Natural killer cell (primary cell): ENCODE measurements at regions not wholly inside any gene's neighbourhood (a gene's known extent, or its start where the extent isn't known, plus 50 kb on each side); places are given as distances from the start of the nearest gene placed in this dataset.

Experiments used
- ATAC-seq, 3 donors: fragments of 150-1000 bp in 2 of 3; fragments of 200-7000 bp in 1 of 3; cut with Tn5 transposase; 1 replicate in 1 of 3; 2 replicates in 2 of 3; pipeline ENCODE4 v1.10.0; 2021; ENCODE audit warnings: mild to moderate bottlenecking in 2 of 3, moderate library complexity in 2 of 3
- DNase-seq, 2 donors: peaks; one replicate each; pipeline versions ENCODE4 v3.0.0 to v3.0.0-alpha.2; 2013 to 2021; ENCODE audit warnings: mixed read lengths in 1 of 2
- H3K27ac ChIP-seq: one replicate; pipeline ENCODE4 v1.5.1; 2013; ENCODE audit warnings: mild to moderate bottlenecking, low read length
- H3K27me3 ChIP-seq: one replicate; pipeline ENCODE4 v1.6.1; 2013; ENCODE audit warnings: low read length; ENCODE audit not compliant: control insufficient read depth, insufficient read depth
- H3K36me3 ChIP-seq: one replicate; pipeline ENCODE4 v1.6.1; 2013; ENCODE audit warnings: low read length; ENCODE audit not compliant: control insufficient read depth, insufficient read depth
- H3K4me1 ChIP-seq: one replicate; pipeline ENCODE4 v1.6.1; 2013; ENCODE audit warnings: low read length; ENCODE audit not compliant: control insufficient read depth, insufficient read depth
- H3K4me3 ChIP-seq: one replicate; pipeline ENCODE4 v1.5.1; 2013; ENCODE audit warnings: low read length
- H3K9me3 ChIP-seq: one replicate; pipeline ENCODE4 v1.6.1; 2013; ENCODE audit warnings: low read length; ENCODE audit not compliant: control insufficient read depth, insufficient read depth
- H3K27ac Mint-ChIP-seq, 2 donors: one replicate each; pipeline ENCODE4 v1.8.0; 2022; ENCODE audit warnings: mild to moderate bottlenecking in 2 of 2, mixed read lengths in 2 of 2, moderate library complexity in 1 of 2
- H3K27me3 Mint-ChIP-seq, 2 donors: one replicate each; pipeline ENCODE4 v1.8.0; 2022; ENCODE audit warnings: low read depth in 2 of 2, mixed read lengths in 2 of 2
- H3K36me3 Mint-ChIP-seq: one replicate; pipeline ENCODE4 v1.8.0; 2022; ENCODE audit warnings: mixed read lengths
- H3K4me1 Mint-ChIP-seq, 2 donors: one replicate each; pipeline ENCODE4 v1.8.0; 2022; ENCODE audit warnings: mixed read lengths in 2 of 2
- H3K4me3 Mint-ChIP-seq: one replicate; pipeline ENCODE4 v1.8.0; 2022; ENCODE audit warnings: mild to moderate bottlenecking, moderate library complexity, mixed read lengths
- H3K9me3 Mint-ChIP-seq, 2 donors: one replicate each; pipeline ENCODE4 v1.8.0; 2022; ENCODE audit warnings: mixed read lengths in 2 of 2
- CTCF ChIP-seq: fragments of 200-600 bp; IDR thresholded peaks from one replicate; pipeline ENCODE4 v1.8.0; 2022; ENCODE audit warnings: antibody characterized with exemption
- WGBS: methylation state at CpG from one replicate; pipeline ENCODE4 v1.1.7; 2013; ENCODE audit warnings: missing lambda C conversion rate; ENCODE audit not compliant: insufficient coverage; 5-methylcytosine and 5-hydroxymethylcytosine counted together
- intact Hi-C: fragments of 100-400 bp; cut with micrococcal nuclease; formaldehyde crosslinking; loops from one replicate; pipeline ENCODE4 v1.14.2; 2022

DNA sequence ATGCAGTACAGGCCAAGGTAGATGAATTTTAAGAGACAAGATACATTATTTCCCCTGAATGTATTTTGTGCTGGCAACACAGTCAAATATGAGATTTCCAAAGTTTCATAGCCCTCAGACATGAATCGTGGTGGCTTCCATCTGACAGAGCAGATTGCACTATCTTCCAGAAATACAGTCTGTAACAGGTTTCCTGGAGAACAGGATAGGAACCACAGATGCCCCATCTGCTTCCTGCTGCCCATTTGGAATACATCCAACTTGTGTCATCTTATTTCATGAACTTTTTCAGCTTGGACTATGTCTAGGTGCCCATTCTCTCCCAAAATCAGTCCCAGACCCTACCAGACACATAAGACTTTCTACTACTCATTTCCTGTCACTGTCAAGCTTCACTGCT lies 426.0 kb downstream of the KIF16B start:
- DNase-seq: no peak
- Mint-ChIP-seq H3K27ac (no peak overlapping the region), H3K27me3 (peaks cover 8 to 9% of the 10 kb centered on the region in 2 donors), H3K4me3 (no peak overlapping the region), H3K4me1 (no peaks in the 10 kb centered on the region), H3K36me3 (peaks cover 9% of the 10 kb centered on the region), H3K9me3 (peaks cover 2 to 4% of the 10 kb centered on the region in 2 donors)
- no peak overlapping the region for H3K4me3 ChIP-seq
- no peaks in the 10 kb centered on the region for H3K27me3 ChIP-seq
- H3K36me3 ChIP-seq: no peaks in the 10 kb centered on the region
- no peak overlapping the region for H3K27ac ChIP-seq
- no peak for TF ChIP-seq CTCF
- WGBS: 11% methylated on average over 1 of the region's 1 CpG
- no peaks in the 10 kb centered on the region for H3K9me3 ChIP-seq
- no peaks in the 10 kb centered on the region for H3K4me1 ChIP-seq
- intact Hi-C loops: no loop called here
- no peak for ATAC-seq

- Histone ChIP-seq H3K36me3 (no peaks in the 10 kb centered on the region), H3K9me3 (no peaks in the 10 kb centered on the region), H3K4me1 (no peaks in the 10 kb centered on the region), H3K4me3 (no peak overlapping the region), H3K27me3 (no peaks in the 10 kb centered on the region), H3K27ac (no peak overlapping the region)
- H3K27me3 Mint-ChIP-seq: peaks cover 8 to 9% of the 10 kb centered on the region in 2 donors
- ATAC-seq (no peak), DNase-seq (no peak)
- peaks cover 2 to 4% of the 10 kb centered on the region in 2 donors for H3K9me3 Mint-ChIP-seq
- no peaks in the 10 kb centered on the region for H3K4me1 Mint-ChIP-seq
- H3K4me3 Mint-ChIP-seq: no peak overlapping the region
- intact Hi-C loops: no loop called here
- 100% methylated on average over 1 of the region's 1 CpG for WGBS
- no peak for TF ChIP-seq CTCF
- no peak overlapping the region for H3K27ac Mint-ChIP-seq
- H3K36me3 Mint-ChIP-seq: peaks cover 9% of the 10 kb centered on the region
These were observed 427.3 kb downstream of the KIF16B start for GRCh38 chr20:16145919-16146318.

DNA sequence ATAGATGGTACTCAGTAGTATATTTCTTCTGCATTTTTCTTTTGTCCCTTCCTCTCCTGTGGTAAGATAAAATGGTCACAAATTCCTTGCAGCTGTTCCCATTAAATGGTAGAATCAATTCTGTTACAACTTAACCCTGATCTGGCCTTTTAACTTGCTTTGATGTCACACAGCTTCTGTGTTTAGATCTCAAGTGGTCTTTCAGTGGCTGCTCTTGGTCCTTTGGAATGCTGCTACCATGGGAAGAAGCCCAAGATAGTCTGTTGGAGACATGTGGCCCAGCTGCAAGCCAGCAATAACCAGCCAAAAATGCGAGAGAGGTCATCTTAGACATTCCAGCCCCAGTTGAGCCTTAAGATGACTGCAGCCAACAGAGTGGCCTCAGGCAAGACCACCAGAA lies 429.7 kb downstream of the KIF16B start:
- intact Hi-C loops: no loop called here
- H3K9me3 Mint-ChIP-seq: peaks cover 0 to 2% of the 10 kb centered on the region in 2 donors

More for the DNA sequence above, 429.7 kb downstream of the KIF16B start:
- whole genome bisulfite sequencing: 95% methylated on average over 1 of the region's 1 CpG
- no peaks in the 10 kb centered on the region for H3K36me3 ChIP-seq
- no peaks in the 10 kb centered on the region for H3K4me1 Mint-ChIP-seq
- no peak overlapping the region for H3K4me3 Mint-ChIP-seq
- no peak overlapping the region for H3K4me3 ChIP-seq
- no peak for DNase-seq
- no peak for TF ChIP-seq CTCF
- no peak overlapping the region for H3K27ac Mint-ChIP-seq
- no peaks in the 10 kb centered on the region for H3K4me1 ChIP-seq
- H3K27ac ChIP-seq: no peak overlapping the region
- H3K9me3 ChIP-seq: no peaks in the 10 kb centered on the region
- H3K27me3 Mint-ChIP-seq: peaks cover 4 to 13% of the 10 kb centered on the region in 2 donors
- H3K27me3 ChIP-seq: no peaks in the 10 kb centered on the region
- no peak for ATAC-seq
- no peaks in the 10 kb centered on the region for H3K36me3 Mint-ChIP-seq
